Hematopoietic multipotent progenitor cell treated with erythropoietin and hydrocortisone succinate and interleukin-3 and kit ligand, for 17 days (in vitro differentiated cells): ENCODE measurements at regions not wholly inside any gene's neighbourhood (a gene's known extent, or its start where the extent isn't known, plus 50 kb on each side); places are given as distances from the start of the nearest gene placed in this dataset.

ENCODE experiments used
- DNase-seq: peaks from one replicate; pipeline ENCODE4 v3.0.0-alpha.2; 2015; ENCODE audit warnings: low spot score

- no peak for DNase-seq
Measured at GRCh38 chr6:91366781-91367180, 779.9 kb upstream of the MAP3K7 start.

- no peak for DNase-seq
Measured at GRCh38 chr6:91358986-91359385, 772.1 kb upstream of the MAP3K7 start.

GRCh38 chr6:91352878-91353277 lies 766.0 kb upstream of the MAP3K7 start:
- DNase-seq, result no peak

- DNase-seq, result no peak
Measured at GRCh38 chr6:91352321-91352720, 765.4 kb upstream of the MAP3K7 start.

- DNase-seq, result no peak
Measured at GRCh38 chr6:91350146-91350908, 763.5 kb upstream of the MAP3K7 start.

GRCh38 chr6:91341473-91341872 lies 754.6 kb upstream of the MAP3K7 start:
- DNase-seq, result no peak

- DNase-seq, result no peak
Measured at GRCh38 chr6:91340896-91341395, 754.1 kb upstream of the MAP3K7 start.

GRCh38 chr6:91337967-91338366 lies 751.1 kb upstream of the MAP3K7 start:
- DNase-seq, result no peak

- no peak for DNase-seq
Measured at GRCh38 chr6:91330896-91331295, 744.0 kb upstream of the MAP3K7 start.

GRCh38 chr6:91328241-91328640 lies 741.4 kb upstream of the MAP3K7 start:
- DNase-seq, result no peak

GRCh38 chr6:91324711-91325110 lies 737.8 kb upstream of the MAP3K7 start:
- DNase-seq, result no peak

GRCh38 chr6:91317984-91318383 lies 731.1 kb upstream of the MAP3K7 start:
- DNase-seq, result no peak

- DNase-seq, result no peak
Measured at GRCh38 chr6:91317247-91317835, 730.5 kb upstream of the MAP3K7 start.

GRCh38 chr6:91310178-91310577 lies 723.3 kb upstream of the MAP3K7 start:
- DNase-seq, result no peak

- DNase-seq, result no peak
Measured at GRCh38 chr6:91305755-91306154, 718.9 kb upstream of the MAP3K7 start.

- no peak for DNase-seq
Measured at GRCh38 chr6:91304521-91304920, 717.6 kb upstream of the MAP3K7 start.

GRCh38 chr6:91303326-91303725 lies 716.5 kb upstream of the MAP3K7 start:
- no peak for DNase-seq

- DNase-seq, result no peak
Measured at GRCh38 chr6:91299544-91300491, 712.9 kb upstream of the MAP3K7 start.

GRCh38 chr6:91298543-91299145 lies 711.8 kb upstream of the MAP3K7 start:
- DNase-seq, result no peak

GRCh38 chr6:91293395-91293794 lies 706.5 kb upstream of the MAP3K7 start:
- DNase-seq, result no peak

GRCh38 chr6:91291071-91291470 lies 704.2 kb upstream of the MAP3K7 start:
- DNase-seq, result no peak

GRCh38 chr6:91288741-91289140 lies 701.9 kb upstream of the MAP3K7 start:
- no peak for DNase-seq
